H1 (cell line): ENCODE measurements at regions not wholly inside any gene's neighbourhood (a gene's known extent, or its start where the extent isn't known, plus 50 kb on each side); places are given as distances from the start of the nearest gene placed in this dataset.
A peak's percentile ranks its signal among the peaks of the same experiment; 100 is the strongest.

ENCODE experiments used
- CTCF ChIA-PET: fragments of 300-600 bp; sonication (Branson Sonifier 250); formaldehyde crosslinking; loops from one replicate; lab custom pipeline; 2021; ENCODE audit not compliant: partially characterized antibody; lab: Charles Lee
- POLR2A ChIA-PET: fragments of 300-600 bp; sonication (Branson Sonifier 250); formaldehyde crosslinking; loops from one replicate; lab custom pipeline; 2021; ENCODE audit warnings: inconsistent platforms; ENCODE audit not compliant: partially characterized antibody; lab: Charles Lee
- DNase-seq, 2 experiments: peaks; one replicate each; pipeline versions ENCODE4 v3.0.0 to v3.0.0-alpha.2; 2010 to 2022; ENCODE audit warnings: low spot score in 2 of 2, low read depth in 1 of 2, mixed read lengths in 1 of 2
- FAIRE-seq: peaks from 2 replicates; lab custom pipeline; 2011; peaks lifted over from hg19 to GRCh38; lab: Jason Lieb, UNC
- H2AFZ ChIP-seq: 2 replicates; pipeline ENCODE4 v1.8.1; 2012; ENCODE audit warnings: low read length, inconsistent platforms
- H2AK5ac ChIP-seq: 2 replicates; pipeline ENCODE4 v1.6.1; 2013; ENCODE audit warnings: low read depth, low read length
- H2BK120ac ChIP-seq: replicated peaks from 2 replicates; pipeline ENCODE3; 2013; ENCODE audit warnings: low read depth, low read length, inconsistent platforms
- H2BK12ac ChIP-seq: 2 replicates; pipeline ENCODE4 v1.6.1; 2013; ENCODE audit warnings: low read depth, low read length
- H2BK15ac ChIP-seq: 2 replicates; pipeline ENCODE4 v1.6.1; 2013; ENCODE audit warnings: low read length
- H2BK20ac ChIP-seq: 2 replicates; pipeline ENCODE4 v1.6.1; 2013; ENCODE audit warnings: low read length
- H2BK5ac ChIP-seq: 2 replicates; pipeline ENCODE4 v1.6.1; 2013; ENCODE audit warnings: low read depth, low read length
- H3K14ac ChIP-seq: 2 replicates; pipeline ENCODE4 v1.6.1; 2013; ENCODE audit warnings: inconsistent platforms; ENCODE audit not compliant: insufficient read length
- H3K18ac ChIP-seq: 2 replicates; pipeline ENCODE4 v1.6.1; 2013; ENCODE audit warnings: low read length; ENCODE audit errors: extremely low read depth
- H3K23ac ChIP-seq: 2 replicates; pipeline ENCODE4 v1.6.1; 2013; ENCODE audit warnings: inconsistent platforms; ENCODE audit not compliant: insufficient read length
- H3K23me2 ChIP-seq: 2 replicates; pipeline ENCODE4 v1.6.1; 2013; ENCODE audit warnings: low read depth, low read length
- H3K27ac ChIP-seq: 2 replicates; pipeline ENCODE4 v1.6.1; 2011; ENCODE audit warnings: low read depth, low read length, inconsistent platforms
- H3K27me3 ChIP-seq, 4 experiments: replicated peaks in 1 of 4; 1 replicate in 1 of 4; 2 replicates in 3 of 4; pipeline versions ENCODE4 v1.6.1 to v1.8.1; 2011 to 2013; ENCODE audit warnings: low read length in 3 of 4, mild to moderate bottlenecking in 3 of 4, inconsistent platforms in 2 of 4, mixed read lengths in 2 of 4, moderate library complexity in 1 of 4; ENCODE audit not compliant: control insufficient read depth in 3 of 4, insufficient read depth in 3 of 4; ENCODE audit errors: extremely low read depth in 1 of 4
- H3K36me3 ChIP-seq, 4 experiments: 2 replicates each; pipeline versions ENCODE4 v1.6.1 to v1.8.1; 2011 to 2013; ENCODE audit warnings: mild to moderate bottlenecking in 4 of 4, low read length in 3 of 4, moderate library complexity in 2 of 4, control low read depth in 1 of 4, inconsistent platforms in 1 of 4; ENCODE audit not compliant: insufficient read depth in 4 of 4, control insufficient read depth in 2 of 4
- H3K4ac ChIP-seq: replicated peaks from 2 replicates; pipeline ENCODE3; 2013; ENCODE audit warnings: low read length, low read depth, mixed read lengths, inconsistent platforms; ENCODE audit not compliant: insufficient read length
- H3K4me1 ChIP-seq, 4 experiments: replicated peaks in 1 of 4; 1 replicate in 1 of 4; 2 replicates in 3 of 4; pipeline versions ENCODE4 v1.6.1 to v1.8.1; 2011 to 2013; ENCODE audit warnings: low read length in 3 of 4, inconsistent platforms in 2 of 4, mixed read lengths in 1 of 4; ENCODE audit not compliant: insufficient read depth in 4 of 4, control insufficient read depth in 3 of 4
- H3K4me2 ChIP-seq, 2 experiments: 2 replicates each; pipeline versions ENCODE4 v1.6.1 to v1.8.1; 2011 to 2013; ENCODE audit warnings: low read depth in 2 of 2, low read length in 2 of 2, control low read depth in 1 of 2, inconsistent platforms in 1 of 2, mild to moderate bottlenecking in 1 of 2; ENCODE audit not compliant: insufficient read depth in 1 of 2
- H3K4me3 ChIP-seq, 4 experiments: fragments of 200-600, 300-600 bp in 1 of 4; sonication (generic), shearing (Covaris generic), sonication (Bioruptor Twin) in 1 of 4; 2 replicates each; pipeline versions ENCODE4 v1.5.1 to v1.8.1; 2011 to 2016; ENCODE audit warnings: low read length in 4 of 4, low read depth in 3 of 4, control low read depth in 2 of 4, inconsistent platforms in 2 of 4, mild to moderate bottlenecking in 2 of 4, mixed read lengths in 1 of 4, moderate library complexity in 1 of 4; ENCODE audit not compliant: insufficient read depth in 2 of 4; ENCODE audit errors: extremely low read depth in 1 of 4
- H3K56ac ChIP-seq: replicated peaks from 2 replicates; pipeline ENCODE3; 2013; ENCODE audit warnings: low read depth, mild to moderate bottlenecking, mixed read lengths, low read length, inconsistent platforms; ENCODE audit not compliant: insufficient read length
- H3K79me1 ChIP-seq: 2 replicates; pipeline ENCODE4 v1.6.1; 2013; ENCODE audit warnings: low read depth, low read length, control low read depth
- H3K79me2 ChIP-seq, 2 experiments: 2 replicates each; pipeline versions ENCODE4 v1.6.1 to v1.8.1; 2012 to 2013; ENCODE audit warnings: low read length in 2 of 2, mild to moderate bottlenecking in 2 of 2, inconsistent platforms in 1 of 2; ENCODE audit not compliant: insufficient read depth in 2 of 2, control insufficient read depth in 1 of 2
- H3K9ac ChIP-seq, 4 experiments: replicated peaks in 1 of 4; 1 replicate in 1 of 4; 2 replicates in 3 of 4; pipeline versions ENCODE4 v1.6.1 to v1.8.1; 2011 to 2013; ENCODE audit warnings: low read depth in 3 of 4, low read length in 3 of 4, control low read depth in 2 of 4, mild to moderate bottlenecking in 2 of 4, moderate library complexity in 2 of 4, inconsistent platforms in 1 of 4; ENCODE audit errors: extremely low read depth in 1 of 4
- H3K9me3 ChIP-seq, 2 experiments: 2 replicates each; pipeline versions ENCODE4 v1.6.1 to v1.8.1; 2012 to 2013; ENCODE audit warnings: mild to moderate bottlenecking in 2 of 2, moderate library complexity in 2 of 2, control low read depth in 1 of 2, inconsistent platforms in 1 of 2, low read depth in 1 of 2, low read length in 1 of 2, mixed read lengths in 1 of 2; ENCODE audit not compliant: insufficient read depth in 2 of 2
- H4K20me1 ChIP-seq, 2 experiments: replicated peaks in 1 of 2; 2 replicates each; pipeline versions ENCODE3 to v1.8.1; 2011 to 2013; ENCODE audit warnings: inconsistent platforms in 2 of 2, low read length in 2 of 2, mild to moderate bottlenecking in 1 of 2; ENCODE audit not compliant: insufficient read depth in 2 of 2, control insufficient read depth in 1 of 2
- H4K5ac ChIP-seq: 2 replicates; pipeline ENCODE4 v1.6.1; 2013; ENCODE audit warnings: low read length, low read depth, mixed read lengths, inconsistent platforms; ENCODE audit not compliant: insufficient read length
- H4K8ac ChIP-seq: 2 replicates; pipeline ENCODE4 v1.8.0; 2013; ENCODE audit warnings: mild to moderate bottlenecking, moderate library complexity, low read length, inconsistent platforms; ENCODE audit not compliant: insufficient read depth; ENCODE audit errors: extremely low read depth
- H4K91ac ChIP-seq: replicated peaks from 2 replicates; pipeline ENCODE3; 2013; ENCODE audit warnings: low read length, mixed read lengths, inconsistent platforms; ENCODE audit not compliant: insufficient read length
- BACH1 ChIP-seq: IDR thresholded peaks from 2 replicates; pipeline ENCODE4 v1.6.1; 2012; ENCODE audit warnings: low read length, improper control_type of control experiment
- CBX5 ChIP-seq: fragments of 300-800, 300-1000 bp; sonication (generic); IDR thresholded peaks from 2 replicates; pipeline ENCODE4 v1.7.1; 2016; ENCODE audit warnings: antibody characterized with exemption, low read length, low read depth
- JUND ChIP-seq: IDR thresholded peaks from 2 replicates; pipeline ENCODE4 v1.6.1; 2011; ENCODE audit warnings: mild to moderate bottlenecking, improper control_type of control experiment, low read length
- WGBS, 2 experiments: shearing (Covaris generic) in 1 of 2; methylation state at CpG; one replicate each; pipeline versions ENCODE4 v1.1.6 to v1.1.7; 2013 to 2015; ENCODE audit warnings: low lambda C conversion rate in 2 of 2, mixed read lengths in 2 of 2, inconsistent platforms in 1 of 2, low coverage in 1 of 2, missing lambda C conversion rate in 1 of 2; ENCODE audit not compliant: insufficient replicate concordance in 2 of 2, insufficient coverage in 1 of 2, insufficient read length in 1 of 2; ENCODE audit errors: extremely low coverage in 1 of 2, missing lambda C conversion rate in 1 of 2; 5-methylcytosine and 5-hydroxymethylcytosine counted together

GRCh38 chr14:66117600-66117999 lies 368.6 kb upstream of the CCDC196 start:
- H3K79me2 ChIP-seq: no peaks in the 10 kb centered on the region
- H2BK5ac ChIP-seq: no peak overlapping the region
- FAIRE-seq: no peak
- TF ChIP-seq JUND: 0 out of 2 replicates have a peak, but pooled peaks have one; percentile 27
- no peak for TF ChIP-seq CBX5
- TF ChIP-seq BACH1: peak; percentile 74
- ChIA-PET CTCF (interaction anchor here (0.6 kb wide), 1 partner anchor 381 kb away, joined by 3 read pairs; no protein-coding TSS in a partner anchor), POLR2A (no interaction called here)
- H3K4me2 ChIP-seq: no peak overlapping the region
- H3K4me1 ChIP-seq: peaks cover 0 to 10% (median 5%) of the 10 kb centered on the region in 4 experiments; a peak in 3 of 7 replicates
- H2BK120ac ChIP-seq: no peak overlapping the region
- no peak overlapping the region for H3K4ac ChIP-seq
- no peak overlapping the region for H3K56ac ChIP-seq
- 81% methylated on average over 3 of the region's 3 CpGs; no CpG with 5 or more reads in 1 of the 2 experiments for WGBS, 2 experiments
- no peak overlapping the region for H4K8ac ChIP-seq
- no peak overlapping the region for H3K18ac ChIP-seq
- H4K20me1 ChIP-seq: no peaks in the 10 kb centered on the region
- H2AFZ ChIP-seq: peak overlapping the region; percentile 11; the same call in 1 of the 2 replicates
- DNase-seq: no peak
- H3K27me3 ChIP-seq: no peaks in the 10 kb centered on the region
- H3K9me3 ChIP-seq: no peaks in the 10 kb centered on the region
- no peak overlapping the region for H4K5ac ChIP-seq
- H3K9ac ChIP-seq: no peak overlapping the region
- no peak overlapping the region for H3K23ac ChIP-seq
- no peaks in the 10 kb centered on the region for H3K79me1 ChIP-seq
- H3K36me3 ChIP-seq: no peaks in the 10 kb centered on the region
- H2BK15ac ChIP-seq: no peak overlapping the region
- no peak overlapping the region for H3K4me3 ChIP-seq
- no peak overlapping the region for H2BK12ac ChIP-seq
- H2BK20ac ChIP-seq: no peak overlapping the region
- H3K14ac ChIP-seq: no peak overlapping the region
- no peak overlapping the region for H2AK5ac ChIP-seq
- no peaks in the 10 kb centered on the region for H3K23me2 ChIP-seq
- H3K27ac ChIP-seq: no peak overlapping the region
- no peak overlapping the region for H4K91ac ChIP-seq
